Activated CD4-positive, alpha-beta T cell treated with anti-CD3 and anti-CD28 coated beads, Interleukin-2, amount 10 ng/mL, durations not matched to agents 7 days and 5 days (primary cell): ENCODE measurements at regions not wholly inside any gene's neighbourhood (a gene's known extent, or its start where the extent isn't known, plus 50 kb on each side); places are given as distances from the start of the nearest gene placed in this dataset.

Experiments used
- CTCF ChIA-PET: fragments of 350-600 bp; sonication (Branson Sonifier 250); formaldehyde crosslinking; loops from one replicate; lab custom pipeline; 2021; ENCODE audit warnings: antibody characterized with exemption; lab: Charles Lee
- POLR2A ChIA-PET: fragments of 350-600 bp; sonication (Branson Sonifier 250); formaldehyde crosslinking; loops from one replicate; lab custom pipeline; 2021; ENCODE audit warnings: antibody characterized with exemption; lab: Charles Lee
- DNase-seq: peaks from one replicate; pipeline ENCODE4 v3.0.0-alpha.2; 2020
- H3K27ac Mint-ChIP-seq: one replicate; pipeline ENCODE4 v1.8.0; 2021; ENCODE audit warnings: mild to moderate bottlenecking, moderate library complexity, mixed read lengths
- H3K27me3 Mint-ChIP-seq: one replicate; pipeline ENCODE4 v1.8.0; 2021; ENCODE audit warnings: mixed read lengths
- H3K36me3 Mint-ChIP-seq: one replicate; pipeline ENCODE4 v1.8.0; 2021; ENCODE audit warnings: low read depth, mixed read lengths
- H3K4me1 Mint-ChIP-seq: one replicate; pipeline ENCODE4 v1.8.0; 2021; ENCODE audit warnings: mixed read lengths
- H3K4me3 Mint-ChIP-seq: one replicate; pipeline ENCODE4 v1.8.0; 2021; ENCODE audit warnings: mild to moderate bottlenecking, moderate library complexity, mixed read lengths
- H3K9me3 Mint-ChIP-seq: one replicate; pipeline ENCODE4 v1.8.0; 2021; ENCODE audit warnings: mixed read lengths

- ChIA-PET CTCF (no interaction called here), POLR2A (no interaction called here)
- H3K36me3 Mint-ChIP-seq, result no peaks in the 10 kb centered on the region
- DNase-seq, result no peak
- H3K4me1 Mint-ChIP-seq, result no peaks in the 10 kb centered on the region
- no peak overlapping the region for H3K4me3 Mint-ChIP-seq
- no peaks in the 10 kb centered on the region for H3K9me3 Mint-ChIP-seq
- H3K27me3 Mint-ChIP-seq, result no peaks in the 10 kb centered on the region
- no peak overlapping the region for H3K27ac Mint-ChIP-seq
Observed at GRCh38 chr2:239495175-239495574, 94.4 kb upstream of the HDAC4 start.

- Mint-ChIP-seq H3K27ac (no peak overlapping the region), H3K36me3 (no peaks in the 10 kb centered on the region), H3K4me1 (no peaks in the 10 kb centered on the region), H3K27me3 (no peaks in the 10 kb centered on the region), H3K4me3 (no peak overlapping the region), H3K9me3 (no peaks in the 10 kb centered on the region)
- POLR2A ChIA-PET, result no interaction called here
- no peak for DNase-seq
- CTCF ChIA-PET, result no interaction called here
Observed at GRCh38 chr2:239494578-239494977, 93.8 kb upstream of the HDAC4 start.

GRCh38 chr2:239489481-239489880 is 88.7 kb upstream of the HDAC4 start:
- POLR2A ChIA-PET, result no interaction called here
- CTCF ChIA-PET, result no interaction called here
- Mint-ChIP-seq H3K4me1 (no peaks in the 10 kb centered on the region), H3K36me3 (no peaks in the 10 kb centered on the region), H3K27ac (no peak overlapping the region), H3K9me3 (no peaks in the 10 kb centered on the region), H3K4me3 (no peak overlapping the region), H3K27me3 (no peaks in the 10 kb centered on the region)
- DNase-seq, result no peak

GRCh38 chr2:239488125-239488524 is 87.3 kb upstream of the HDAC4 start:
- no peaks in the 10 kb centered on the region for H3K36me3 Mint-ChIP-seq
- CTCF ChIA-PET, result no interaction called here
- H3K9me3 Mint-ChIP-seq, result no peaks in the 10 kb centered on the region
- no peaks in the 10 kb centered on the region for H3K4me1 Mint-ChIP-seq
- DNase-seq, result no peak
- H3K4me3 Mint-ChIP-seq, result no peak overlapping the region
- no peak overlapping the region for H3K27ac Mint-ChIP-seq
- POLR2A ChIA-PET, result no interaction called here
- no peaks in the 10 kb centered on the region for H3K27me3 Mint-ChIP-seq

GRCh38 chr2:239487272-239487671 is 86.5 kb upstream of the HDAC4 start:
- H3K36me3 Mint-ChIP-seq, result no peaks in the 10 kb centered on the region
- ChIA-PET CTCF (no interaction called here), POLR2A (no interaction called here)
- no peaks in the 10 kb centered on the region for H3K27me3 Mint-ChIP-seq
- no peaks in the 10 kb centered on the region for H3K9me3 Mint-ChIP-seq
- no peak overlapping the region for H3K4me3 Mint-ChIP-seq
- H3K4me1 Mint-ChIP-seq, result no peaks in the 10 kb centered on the region
- no peak overlapping the region for H3K27ac Mint-ChIP-seq
- DNase-seq, result no peak

- no peak for DNase-seq
- no peaks in the 10 kb centered on the region for H3K9me3 Mint-ChIP-seq
Observed at GRCh38 chr2:239485622-239486021, 84.8 kb upstream of the HDAC4 start.

GRCh38 chr2:239484571-239485355 is 83.9 kb upstream of the HDAC4 start:
- no peaks in the 10 kb centered on the region for H3K4me1 Mint-ChIP-seq
- H3K27ac Mint-ChIP-seq, result no peak overlapping the region
- H3K9me3 Mint-ChIP-seq, result no peaks in the 10 kb centered on the region
- no peak for DNase-seq
- H3K27me3 Mint-ChIP-seq, result no peaks in the 10 kb centered on the region
- ChIA-PET CTCF (no interaction called here), POLR2A (no interaction called here)
- no peak overlapping the region for H3K4me3 Mint-ChIP-seq
- H3K36me3 Mint-ChIP-seq, result no peaks in the 10 kb centered on the region

More at GRCh38 chr2:239485622-239486021, 84.8 kb upstream of the HDAC4 start:
- H3K36me3 Mint-ChIP-seq, result no peaks in the 10 kb centered on the region
- POLR2A ChIA-PET, result no interaction called here
- no peak overlapping the region for H3K4me3 Mint-ChIP-seq
- CTCF ChIA-PET, result no interaction called here
- H3K27me3 Mint-ChIP-seq, result no peaks in the 10 kb centered on the region
- no peaks in the 10 kb centered on the region for H3K4me1 Mint-ChIP-seq
- H3K27ac Mint-ChIP-seq, result no peak overlapping the region

- Mint-ChIP-seq H3K36me3 (no peaks in the 10 kb centered on the region), H3K27me3 (no peaks in the 10 kb centered on the region), H3K9me3 (no peaks in the 10 kb centered on the region), H3K4me3 (no peak overlapping the region), H3K27ac (no peak overlapping the region), H3K4me1 (no peaks in the 10 kb centered on the region)
- POLR2A ChIA-PET, result no interaction called here
- DNase-seq, result no peak
- CTCF ChIA-PET, result no interaction called here
Observed at GRCh38 chr2:239482778-239483712, 82.2 kb upstream of the HDAC4 start.

- no peak overlapping the region for H3K27ac Mint-ChIP-seq
- H3K27me3 Mint-ChIP-seq, result no peaks in the 10 kb centered on the region
- H3K4me3 Mint-ChIP-seq, result no peak overlapping the region
- H3K36me3 Mint-ChIP-seq, result no peaks in the 10 kb centered on the region
- H3K9me3 Mint-ChIP-seq, result no peaks in the 10 kb centered on the region
- ChIA-PET POLR2A (no interaction called here), CTCF (no interaction called here)
- no peaks in the 10 kb centered on the region for H3K4me1 Mint-ChIP-seq
- no peak for DNase-seq
Observed at GRCh38 chr2:239479471-239479870, 78.7 kb upstream of the HDAC4 start.

- no peak overlapping the region for H3K4me3 Mint-ChIP-seq
- H3K27ac Mint-ChIP-seq, result no peak overlapping the region
- POLR2A ChIA-PET, result no interaction called here
- no peaks in the 10 kb centered on the region for H3K27me3 Mint-ChIP-seq
- H3K4me1 Mint-ChIP-seq, result no peaks in the 10 kb centered on the region
- H3K9me3 Mint-ChIP-seq, result no peaks in the 10 kb centered on the region
- CTCF ChIA-PET, result no interaction called here
- no peaks in the 10 kb centered on the region for H3K36me3 Mint-ChIP-seq
- no peak for DNase-seq
Observed at GRCh38 chr2:239477591-239477990, 76.8 kb upstream of the HDAC4 start.

GRCh38 chr2:239476757-239477585 is 76.2 kb upstream of the HDAC4 start:
- no peaks in the 10 kb centered on the region for H3K36me3 Mint-ChIP-seq
- CTCF ChIA-PET, result no interaction called here
- H3K4me1 Mint-ChIP-seq, result no peaks in the 10 kb centered on the region
- no peak overlapping the region for H3K4me3 Mint-ChIP-seq
- no peaks in the 10 kb centered on the region for H3K27me3 Mint-ChIP-seq
- no peak for DNase-seq
- POLR2A ChIA-PET, result no interaction called here
- H3K9me3 Mint-ChIP-seq, result no peaks in the 10 kb centered on the region
- no peak overlapping the region for H3K27ac Mint-ChIP-seq

GRCh38 chr2:239476029-239476756 is 75.4 kb upstream of the HDAC4 start:
- H3K36me3 Mint-ChIP-seq, result no peaks in the 10 kb centered on the region
- no peaks in the 10 kb centered on the region for H3K9me3 Mint-ChIP-seq
- CTCF ChIA-PET, result no interaction called here
- H3K27ac Mint-ChIP-seq, result no peak overlapping the region
- DNase-seq, result no peak
- no peak overlapping the region for H3K4me3 Mint-ChIP-seq
- POLR2A ChIA-PET, result no interaction called here
- no peaks in the 10 kb centered on the region for H3K4me1 Mint-ChIP-seq
- no peaks in the 10 kb centered on the region for H3K27me3 Mint-ChIP-seq
